PFSK-1 (cell line): ENCODE measurements at regions not wholly inside any gene's neighbourhood (a gene's known extent, or its start where the extent isn't known, plus 50 kb on each side); places are given as distances from the start of the nearest gene placed in this dataset.

Experiments
- FOXP2 ChIP-seq: optimal IDR thresholded peaks from 2 replicates; pipeline ENCODE3; 2011; ENCODE audit warnings: borderline replicate concordance, control low read depth, inconsistent platforms; ENCODE audit not compliant: insufficient read depth; ENCODE audit errors: extremely low read length, extremely low read depth
- POLR2AphosphoS5 ChIP-seq: IDR thresholded peaks from 2 replicates; pipeline ENCODE4 v1.6.1; 2012; ENCODE audit warnings: low read depth, mild to moderate bottlenecking, control low read depth, low read length, moderate library complexity
- SIN3A ChIP-seq: IDR thresholded peaks from 2 replicates; pipeline ENCODE4 v1.6.1; 2012; ENCODE audit warnings: mild to moderate bottlenecking, low read length, moderate library complexity, borderline replicate concordance; ENCODE audit not compliant: insufficient read depth
- TF ChIP-seq, protein P1 (sequence below), 2 experiments: IDR thresholded peaks; 2 replicates each; pipeline versions ENCODE4 v1.6.1 to v1.8.0; 2011 to 2012; ENCODE audit warnings: low read depth in 2 of 2, low read length in 2 of 2, control low read depth in 1 of 2, inconsistent platforms in 1 of 2, mild to moderate bottlenecking in 1 of 2, moderate library complexity in 1 of 2; ENCODE audit not compliant: insufficient read depth in 1 of 2

DNA sequence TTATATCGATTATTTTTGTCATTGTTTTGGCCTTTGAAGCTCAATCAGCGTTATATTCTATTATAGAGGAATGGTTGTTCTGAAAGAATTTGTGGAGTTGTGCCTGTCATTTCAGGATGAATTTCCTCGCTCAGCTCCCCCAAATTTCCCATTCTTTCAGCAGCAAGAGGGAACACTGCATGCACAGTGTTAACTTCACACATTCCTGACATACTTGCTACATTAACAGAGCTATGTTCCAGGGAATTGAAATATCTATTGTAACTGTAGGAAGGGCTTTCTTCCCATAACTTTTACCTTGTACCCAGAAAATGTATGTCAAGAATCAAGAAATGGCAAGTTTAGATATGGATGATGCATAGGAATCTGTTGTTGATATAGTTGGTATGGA is 379.0 kb downstream of the LRIG3 start:
- TF ChIP-seq, protein P1, sequence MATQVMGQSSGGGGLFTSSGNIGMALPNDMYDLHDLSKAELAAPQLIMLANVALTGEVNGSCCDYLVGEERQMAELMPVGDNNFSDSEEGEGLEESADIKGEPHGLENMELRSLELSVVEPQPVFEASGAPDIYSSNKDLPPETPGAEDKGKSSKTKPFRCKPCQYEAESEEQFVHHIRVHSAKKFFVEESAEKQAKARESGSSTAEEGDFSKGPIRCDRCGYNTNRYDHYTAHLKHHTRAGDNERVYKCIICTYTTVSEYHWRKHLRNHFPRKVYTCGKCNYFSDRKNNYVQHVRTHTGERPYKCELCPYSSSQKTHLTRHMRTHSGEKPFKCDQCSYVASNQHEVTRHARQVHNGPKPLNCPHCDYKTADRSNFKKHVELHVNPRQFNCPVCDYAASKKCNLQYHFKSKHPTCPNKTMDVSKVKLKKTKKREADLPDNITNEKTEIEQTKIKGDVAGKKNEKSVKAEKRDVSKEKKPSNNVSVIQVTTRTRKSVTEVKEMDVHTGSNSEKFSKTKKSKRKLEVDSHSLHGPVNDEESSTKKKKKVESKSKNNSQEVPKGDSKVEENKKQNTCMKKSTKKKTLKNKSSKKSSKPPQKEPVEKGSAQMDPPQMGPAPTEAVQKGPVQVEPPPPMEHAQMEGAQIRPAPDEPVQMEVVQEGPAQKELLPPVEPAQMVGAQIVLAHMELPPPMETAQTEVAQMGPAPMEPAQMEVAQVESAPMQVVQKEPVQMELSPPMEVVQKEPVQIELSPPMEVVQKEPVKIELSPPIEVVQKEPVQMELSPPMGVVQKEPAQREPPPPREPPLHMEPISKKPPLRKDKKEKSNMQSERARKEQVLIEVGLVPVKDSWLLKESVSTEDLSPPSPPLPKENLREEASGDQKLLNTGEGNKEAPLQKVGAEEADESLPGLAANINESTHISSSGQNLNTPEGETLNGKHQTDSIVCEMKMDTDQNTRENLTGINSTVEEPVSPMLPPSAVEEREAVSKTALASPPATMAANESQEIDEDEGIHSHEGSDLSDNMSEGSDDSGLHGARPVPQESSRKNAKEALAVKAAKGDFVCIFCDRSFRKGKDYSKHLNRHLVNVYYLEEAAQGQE (IDR thresholded peaks at IDR 0.05; ENCODE audit: insufficient read depth in 1 of 2, low read depth in 2 of 2, low read length in 2 of 2): no peak
- no peak for TF ChIP-seq SIN3A
- no peak for TF ChIP-seq FOXP2
- no peak for TF ChIP-seq POLR2AphosphoS5
